K562 (cell line): ENCODE measurements at regions not wholly inside any gene's neighbourhood (a gene's known extent, or its start where the extent isn't known, plus 50 kb on each side); places are given as distances from the start of the nearest gene placed in this dataset.

Experiments used
- ATAC-seq: fragments of 200-7000 bp; cut with Tn5 transposase; 3 replicates; pipeline ENCODE4 v1.9.1; 2020; ENCODE audit warnings: moderate library complexity
- BruUV-seq: library from RNA; stranded (reverse); fragments of 400-500 nt; replicated peaks from 2 replicates; lab custom pipeline; 2021; lab: Mats Ljungman, UMichigan
- CTCF ChIA-PET: fragments of 300-600 bp; formaldehyde crosslinking; extraction: SDS; loops from one replicate; lab custom pipeline; 2021; ENCODE audit warnings: low intra/inter-chr PET ratio; lab: Yijun Ruan, JAX
- POLR2A ChIA-PET: fragments of 300-600, 350-650 bp; sonication (Branson Sonifier 250); formaldehyde crosslinking; extraction: SDS; loops from one replicate; lab custom pipeline; 2021; ENCODE audit warnings: antibody characterized with exemption, inconsistent platforms; lab: Yijun Ruan, JAX
- DNase-seq, 4 experiments: peaks; one replicate each; pipeline versions ENCODE4 v3.0.0 to v3.0.0-alpha.2; 2011 to 2018; ENCODE audit warnings: low spot score in 3 of 4, mixed read lengths in 3 of 4; ENCODE audit errors: extremely low read depth in 1 of 4
- FAIRE-seq: peaks from 2 replicates; lab custom pipeline; 2011; peaks lifted over from hg19 to GRCh38; lab: Jason Lieb, UNC
- H2AFZ ChIP-seq: 2 replicates; pipeline ENCODE4 v1.6.0; 2011; ENCODE audit warnings: low read depth, low read length, control low read depth, inconsistent platforms
- H3K27ac ChIP-seq: fragments of 200-600 bp; 3 replicates; pipeline ENCODE4 v1.8.0; 2011; ENCODE audit warnings: low read depth, mild to moderate bottlenecking, control low read depth, inconsistent platforms, low read length, moderate library complexity, mixed read lengths; ENCODE audit errors: extremely low read depth
- H3K27me3 ChIP-seq, 2 experiments: fragments of 300-600 bp in 1 of 2; 2 replicates in 1 of 2; 3 replicates in 1 of 2; pipeline versions ENCODE4 v1.6.0 to v1.8.0; 2011; ENCODE audit warnings: inconsistent platforms in 2 of 2, low read length in 2 of 2, mild to moderate bottlenecking in 1 of 2, mixed read lengths in 1 of 2, moderate library complexity in 1 of 2; ENCODE audit not compliant: control insufficient read depth in 2 of 2, insufficient read depth in 2 of 2
- H3K36me3 ChIP-seq: fragments of 300-600 bp; 3 replicates; pipeline ENCODE4 v1.8.0; 2011; ENCODE audit warnings: mild to moderate bottlenecking, low read length, inconsistent platforms; ENCODE audit not compliant: control insufficient read depth, insufficient read depth
- H3K4me1 ChIP-seq, 2 experiments: fragments of 200-600 bp in 1 of 2; replicated peaks in 1 of 2; 2 replicates in 1 of 2; 3 replicates in 1 of 2; pipeline versions ENCODE4 v1.5.1 to v1.8.0; 2011; ENCODE audit warnings: inconsistent platforms in 2 of 2, low read length in 2 of 2, mild to moderate bottlenecking in 1 of 2, mixed read lengths in 1 of 2, moderate library complexity in 1 of 2; ENCODE audit not compliant: control insufficient read depth in 2 of 2, insufficient read depth in 2 of 2
- H3K4me2 ChIP-seq: 2 replicates; pipeline ENCODE4 v1.6.1; 2011; ENCODE audit warnings: low read length, control low read depth, inconsistent platforms, mixed read lengths; ENCODE audit not compliant: insufficient read depth
- H3K4me3 ChIP-seq: fragments of 200-600 bp; sonication (generic), shearing (Covaris generic); 2 replicates; pipeline ENCODE4 v1.5.1; 2016; ENCODE audit warnings: control low read depth, inconsistent platforms
- H3K79me2 ChIP-seq: fragments of 200-600 bp; 3 replicates; pipeline ENCODE4 v1.8.0; 2011; ENCODE audit warnings: low read length, inconsistent platforms; ENCODE audit not compliant: control insufficient read depth, insufficient read depth
- H3K9ac ChIP-seq, 2 experiments: 2 replicates each; pipeline versions ENCODE4 v1.6.0 to v1.6.1; 2011; ENCODE audit warnings: low read depth in 2 of 2, low read length in 2 of 2, control low read depth in 1 of 2, inconsistent platforms in 1 of 2, mild to moderate bottlenecking in 1 of 2, mixed read lengths in 1 of 2; ENCODE audit not compliant: insufficient read depth in 1 of 2
- H3K9me1 ChIP-seq: one replicate; pipeline ENCODE4 v1.6.0; 2011; ENCODE audit warnings: inconsistent platforms, mild to moderate bottlenecking, low read length, moderate library complexity; ENCODE audit not compliant: control insufficient read depth, insufficient read depth
- H3K9me3 ChIP-seq: replicated peaks from 2 replicates; pipeline ENCODE4 v1.5.1; 2011; ENCODE audit warnings: low read depth, low read length, inconsistent platforms; ENCODE audit not compliant: control insufficient read depth, insufficient read depth
- H4K20me1 ChIP-seq: replicated peaks from 2 replicates; pipeline ENCODE4 v1.6.1; 2011; ENCODE audit warnings: low read length, inconsistent platforms, mixed read lengths; ENCODE audit not compliant: control insufficient read depth, insufficient read depth
- ATF7 ChIP-seq: fragments of 450-650 bp; IDR thresholded peaks from 2 replicates; pipeline ENCODE4 v1.7.1; 2014; ENCODE audit warnings: mild to moderate bottlenecking, moderate library complexity
- CHCHD3 ChIP-seq: fragments of 250-450 bp; sonication (Bioruptor Pico); IDR thresholded peaks from 2 replicates; pipeline ENCODE4 v2.1.2; 2022; ENCODE audit warnings: mild to moderate bottlenecking
- CTCF ChIP-seq, 3 experiments: IDR thresholded peaks in 2 of 3; conservative IDR thresholded peaks in 1 of 3; 2 replicates each; pipeline ENCODE4 v1.5.1; 2011 to 2012; ENCODE audit warnings: low read length in 3 of 3, mild to moderate bottlenecking in 3 of 3, control low read depth in 2 of 3, improper control_type of control experiment in 1 of 3, inconsistent platforms in 1 of 3, low read depth in 1 of 3, mixed read lengths in 1 of 3, moderate library complexity in 1 of 3; ENCODE audit not compliant: insufficient read depth in 2 of 3
- FOXM1 ChIP-seq, 2 experiments: fragments of 450-650 bp in 1 of 2; sonication (generic) in 1 of 2; formaldehyde crosslinking in 1 of 2; IDR thresholded peaks; 2 replicates each; pipeline versions ENCODE4 v1.6.1 to v1.9.0; 2017 to 2022; ENCODE audit warnings: low read depth in 2 of 2, mild to moderate bottlenecking in 2 of 2, missing genetic modification reagents in 1 of 2, moderate library complexity in 1 of 2
- GMEB1 ChIP-seq: fragments of 250-450 bp; sonication (Bioruptor Pico); IDR thresholded peaks from 2 replicates; pipeline ENCODE4 v1.4.0; 2020; ENCODE audit warnings: mild to moderate bottlenecking
- MNT ChIP-seq, 2 experiments: fragments of 450-650 bp; conservative IDR thresholded peaks; 2 replicates each; pipeline ENCODE4 v1.6.1; 2017; ENCODE audit warnings: mild to moderate bottlenecking in 2 of 2, moderate library complexity in 2 of 2
- SMAD3 ChIP-seq: fragments of 450-650 bp; formaldehyde crosslinking; conservative IDR thresholded peaks from 2 replicates; pipeline ENCODE4 v1.4.0; 2020; ENCODE audit warnings: mild to moderate bottlenecking
- TAL1 ChIP-seq: fragments of 450-650 bp; IDR thresholded peaks from 2 replicates; pipeline ENCODE4 v1.6.1; 2016; ENCODE audit warnings: mild to moderate bottlenecking
- ZNF696 ChIP-seq: fragments of 250-450 bp; sonication (Bioruptor Pico); conservative IDR thresholded peaks from 2 replicates; pipeline ENCODE4 v1.4.0; 2020; ENCODE audit warnings: mild to moderate bottlenecking, moderate library complexity
- WGBS: fragments of 100-300 bp; shearing (Covaris generic); methylation state at CpG from one replicate; pipeline ENCODE4 v1.1.6; 2016; ENCODE audit warnings: low coverage, mixed read lengths; ENCODE audit not compliant: insufficient coverage; ENCODE audit errors: missing lambda C conversion rate; 5-methylcytosine and 5-hydroxymethylcytosine counted together
- in situ Hi-C: fragments of 300-500 bp; cut with MboI; formaldehyde crosslinking; loops from 4 replicates; pipeline ENCODE4 v1.15.0; 2018; ENCODE audit warnings: inconsistent platforms, mixed read lengths
- intact Hi-C: fragments of 100-400 bp; cut with micrococcal nuclease; formaldehyde crosslinking; loops from 2 replicates; pipeline ENCODE4 v1.14.2; 2022

GRCh38 chr14:85150166-85150565 is 379.8 kb upstream of the FLRT2 start:
- H3K79me2 ChIP-seq = no peaks in the 10 kb centered on the region
- DNase-seq = no peak
- no peaks in the 10 kb centered on the region for H3K9me1 ChIP-seq
- no TSS peak for BruUV-seq
- no peak for ATAC-seq
- no peaks in the 10 kb centered on the region for H3K36me3 ChIP-seq
- H3K4me2 ChIP-seq = no peak overlapping the region
- H3K4me3 ChIP-seq = no peak overlapping the region
- TF ChIP-seq SMAD3 (CRISPR knock-in tag) = no peak
- no peak for TF ChIP-seq CHCHD3
- TF ChIP-seq FOXM1 (IDR thresholded peaks at IDR 0.05; ENCODE audit: low read depth) = no peak
- TF ChIP-seq FOXM1 (CRISPR knock-in tag; IDR thresholded peaks at IDR 0.05; ENCODE audit: low read depth) = no peak
- no peak for TF ChIP-seq CTCF (IDR thresholded peaks at IDR 0.05 in 2 of 3, conservative IDR thresholded peaks at IDR 0.05 in 1 of 3; ENCODE audit: insufficient read depth in 2 of 3, low read depth in 1 of 3, low read length in 3 of 3)
- no peak for TF ChIP-seq ZNF696 (CRISPR knock-in tag)
- no peak for TF ChIP-seq MNT (conservative IDR thresholded peaks at IDR 0.05)
- TF ChIP-seq TAL1 = no peak
- TF ChIP-seq ATF7 = no peak
- TF ChIP-seq GMEB1 = no peak
- H3K4me1 ChIP-seq = no peaks in the 10 kb centered on the region
- in situ Hi-C loops = no loop called here
- no peak overlapping the region for H2AFZ ChIP-seq
- no peaks in the 10 kb centered on the region for H3K9me3 ChIP-seq
- WGBS = 0% methylated on average over 4 of the region's 4 CpGs
- FAIRE-seq = no peak
- ChIA-PET CTCF (no interaction called here), POLR2A (no interaction called here)
- no peaks in the 10 kb centered on the region for H4K20me1 ChIP-seq
- H3K27ac ChIP-seq = no peak overlapping the region
- intact Hi-C loops = no loop called here
- H3K27me3 ChIP-seq = no peaks in the 10 kb centered on the region
- H3K9ac ChIP-seq = no peak overlapping the region
